Activated CD4-positive, CD25-positive, alpha-beta regulatory T cell treated with anti-CD3 and anti-CD28 coated beads, Interleukin-2, amount 50 U/mL, for 16 hours (primary cell): ENCODE measurements at regions not wholly inside any gene's neighbourhood (a gene's known extent, or its start where the extent isn't known, plus 50 kb on each side); places are given as distances from the start of the nearest gene placed in this dataset.
"Not testable (repeated sequence)": the region's sequence is repeated elsewhere in the genome, so short reads cannot be mapped to it uniquely, and the experiment has no call there.

Source experiments
- DNase-seq: peaks from one replicate; pipeline ENCODE4 v3.0.0-alpha.2; 2020; ENCODE audit warnings: low read depth, low spot score

DNA sequence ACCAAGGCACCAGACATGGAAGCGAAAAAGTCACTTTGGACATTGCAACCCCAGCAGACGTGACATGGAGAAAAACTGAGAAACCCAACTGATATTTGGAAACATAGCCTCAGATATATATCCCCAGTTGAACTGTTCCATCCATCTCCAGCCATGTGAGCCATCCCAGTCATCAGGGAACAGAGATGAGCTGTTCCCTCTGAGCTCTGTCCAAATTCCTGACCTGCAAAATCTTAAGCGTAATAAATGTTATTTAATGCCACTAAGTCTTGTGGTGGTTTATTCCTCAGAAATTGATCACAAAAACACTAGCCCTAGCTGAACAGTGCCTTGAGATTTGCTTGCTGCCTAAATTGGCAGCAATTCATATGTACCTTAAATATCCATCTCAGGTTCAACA is 182.8 kb downstream of the NRP2 start:
- DNase-seq: no peak

DNA sequence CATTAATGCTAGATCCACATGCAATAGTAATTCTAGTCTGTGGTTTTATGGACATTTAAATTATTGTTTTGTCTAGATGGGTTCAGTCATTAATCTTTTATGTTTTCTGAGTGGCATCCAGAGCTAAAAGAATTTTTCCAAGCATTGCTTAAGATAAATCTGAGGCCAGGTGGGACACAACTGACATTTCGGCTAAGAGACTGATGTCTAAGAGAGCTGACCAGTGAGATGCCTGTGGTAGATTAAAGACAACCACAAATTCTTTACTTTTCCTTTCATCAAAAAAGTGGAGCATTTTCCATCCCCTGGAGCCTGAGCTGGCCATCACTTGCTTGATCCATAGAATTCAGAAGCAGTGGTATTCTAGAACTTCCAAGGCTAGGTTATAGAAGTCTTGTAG is 182.2 kb downstream of the NRP2 start:
- no peak for DNase-seq

DNA sequence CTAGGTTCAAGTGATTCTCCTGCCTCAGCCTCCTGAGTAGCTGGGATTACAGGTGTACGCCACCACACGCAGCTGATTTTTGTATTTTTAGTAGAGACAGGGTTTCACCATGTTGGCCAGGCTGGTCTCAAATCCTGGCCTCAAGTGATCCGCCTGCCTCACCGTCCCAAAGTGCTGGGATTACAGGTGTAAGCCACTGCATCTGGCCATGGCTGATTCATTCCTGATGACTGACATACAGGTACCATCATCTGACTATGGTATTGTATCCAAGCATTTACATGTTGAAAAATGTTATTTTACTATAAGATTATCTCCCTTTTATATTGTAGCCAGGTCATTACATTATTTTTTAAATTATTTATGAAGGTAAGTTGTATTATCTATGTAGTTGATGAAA is 180.5 kb downstream of the NRP2 start:
- DNase-seq: not testable (repeated sequence)

DNA sequence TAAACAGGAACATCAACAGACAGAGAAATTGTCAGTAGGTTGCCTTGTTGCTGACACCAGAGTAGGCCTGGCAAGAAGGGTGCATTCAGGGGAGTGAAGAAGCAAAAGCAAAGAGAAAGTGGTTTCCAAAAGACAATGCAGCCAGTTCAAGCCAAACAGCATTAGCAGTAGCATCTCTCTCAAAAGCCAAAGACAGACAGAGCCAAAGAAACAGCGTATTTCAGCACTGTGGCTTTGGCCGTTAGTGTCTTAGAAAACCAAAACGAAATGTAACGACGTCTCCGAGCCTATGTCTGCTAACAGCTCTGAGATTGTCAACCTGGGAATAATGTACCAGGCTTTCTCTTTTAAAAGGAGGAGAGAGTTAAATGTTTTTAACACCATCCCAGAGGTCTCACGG is 178.6 kb downstream of the NRP2 start:
- no peak for DNase-seq

DNA sequence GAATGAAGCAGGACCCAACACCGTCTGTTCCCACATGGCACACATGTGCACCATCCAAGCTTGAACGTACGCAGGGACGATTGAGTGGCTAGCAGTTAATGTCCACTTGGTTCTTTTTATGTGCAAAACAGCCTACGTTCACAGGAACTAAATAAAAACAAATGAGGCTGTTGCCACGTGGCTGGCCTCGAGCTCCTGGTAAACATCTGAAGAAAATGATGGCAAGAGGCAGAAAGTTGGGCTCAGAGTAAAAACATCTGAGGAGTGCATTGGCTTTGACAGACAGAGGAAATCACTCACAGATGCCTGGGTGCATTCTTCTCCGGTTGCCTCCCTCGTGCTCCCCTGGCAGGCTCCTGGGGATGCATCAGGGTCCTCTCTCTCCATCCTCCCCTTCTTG is 177.9 kb downstream of the NRP2 start:
- DNase-seq: no peak

DNA sequence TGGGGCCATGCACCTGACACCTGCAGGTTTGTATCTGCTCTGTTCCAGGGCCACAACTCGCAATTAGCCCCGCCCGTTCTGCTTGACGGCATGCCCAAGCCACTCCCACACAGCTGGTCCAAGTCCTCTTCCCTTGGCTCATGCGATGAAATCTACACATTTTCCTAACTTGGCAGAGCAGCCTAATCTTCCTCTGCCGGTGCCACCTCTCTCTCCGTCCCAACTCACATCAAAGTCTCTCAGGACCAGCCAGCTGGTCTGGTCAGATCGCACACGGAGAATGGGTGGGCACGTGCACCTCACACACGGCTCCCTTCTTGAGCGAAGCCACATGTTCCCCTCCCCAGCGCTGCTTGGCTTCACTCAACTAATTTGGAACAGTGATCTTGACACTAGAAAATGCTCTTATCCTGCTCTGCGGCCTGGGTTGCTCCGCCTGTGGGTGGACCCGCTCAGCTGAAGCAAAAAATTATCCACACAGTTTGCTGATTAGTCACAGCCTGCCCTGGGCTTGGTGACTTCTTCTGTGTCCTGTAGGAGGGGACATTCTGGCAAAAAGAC is 176.7 kb downstream of the NRP2 start:
- no peak for DNase-seq

DNA sequence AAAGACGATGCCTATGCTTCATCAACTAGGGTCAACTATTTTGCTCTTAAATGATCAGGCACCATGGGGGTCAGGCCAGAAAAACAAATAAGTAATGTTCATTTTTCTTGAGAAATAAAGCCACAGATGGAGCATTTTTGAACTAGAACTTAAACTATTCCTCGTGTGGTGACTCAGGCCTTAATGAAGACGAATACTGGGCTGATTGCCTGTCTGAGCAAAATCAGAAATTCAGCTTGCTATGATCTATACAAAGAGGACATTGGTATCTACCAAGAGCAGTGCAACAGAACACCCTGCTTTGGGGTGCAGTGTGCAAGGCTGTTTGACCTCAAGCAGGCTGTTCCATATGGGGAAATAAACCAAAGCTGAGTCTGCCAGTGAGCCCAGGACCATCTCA is 176.0 kb downstream of the NRP2 start:
- DNase-seq: no peak

DNA sequence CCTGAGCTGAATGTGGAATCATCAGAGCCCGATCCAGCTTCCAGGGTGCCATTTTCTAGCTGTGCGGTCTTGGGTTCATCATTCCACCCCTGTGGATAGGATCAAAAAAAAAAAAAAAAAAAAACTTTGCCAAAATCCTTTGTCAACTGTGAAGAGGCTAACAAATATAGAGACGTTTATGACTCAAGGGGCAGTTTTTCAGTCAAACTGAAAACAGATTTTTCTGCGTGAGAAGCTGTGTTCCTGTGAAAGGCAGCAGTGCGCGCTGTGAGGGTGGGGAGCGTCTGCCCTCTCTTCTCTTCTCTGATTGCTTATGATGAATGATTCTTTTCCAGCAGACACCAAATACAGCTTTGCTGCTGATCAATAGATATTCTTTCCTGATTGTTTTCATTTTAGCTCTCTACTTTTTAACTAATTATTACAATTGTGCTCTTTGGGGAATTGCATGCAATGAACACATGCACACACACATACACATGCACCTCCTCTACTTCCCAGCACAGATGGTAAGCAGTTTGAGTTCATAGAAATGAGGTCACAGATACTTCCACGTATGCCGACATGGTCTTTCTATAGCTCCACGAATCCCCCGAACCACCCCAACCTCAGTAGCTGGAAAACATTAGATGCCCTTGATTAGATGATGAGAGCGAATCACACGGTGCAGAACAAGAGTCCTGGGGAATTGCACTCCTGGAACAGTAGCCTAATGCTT is 175.4 kb downstream of the NRP2 start:
- DNase-seq: no peak

DNA sequence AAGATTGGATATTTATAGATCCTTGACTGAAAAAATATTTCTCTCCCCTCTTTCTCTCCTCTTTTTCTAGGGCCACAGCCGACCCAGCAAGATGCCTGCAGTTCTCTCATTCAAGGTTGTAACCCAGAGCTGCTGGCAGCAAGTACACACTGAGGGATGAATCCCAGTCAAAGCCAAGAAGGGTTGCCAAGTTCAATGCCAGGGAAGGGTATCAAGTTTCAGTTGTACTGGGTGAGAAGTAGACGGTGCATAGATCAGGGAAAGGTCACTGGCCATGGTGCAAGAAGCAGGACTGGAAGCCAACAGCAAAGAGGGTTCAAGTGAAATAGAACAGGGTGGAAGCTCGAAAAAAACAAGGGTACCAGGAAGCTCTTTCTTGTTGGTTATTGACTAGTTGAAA is 170.2 kb downstream of the NRP2 start:
- no peak for DNase-seq

DNA sequence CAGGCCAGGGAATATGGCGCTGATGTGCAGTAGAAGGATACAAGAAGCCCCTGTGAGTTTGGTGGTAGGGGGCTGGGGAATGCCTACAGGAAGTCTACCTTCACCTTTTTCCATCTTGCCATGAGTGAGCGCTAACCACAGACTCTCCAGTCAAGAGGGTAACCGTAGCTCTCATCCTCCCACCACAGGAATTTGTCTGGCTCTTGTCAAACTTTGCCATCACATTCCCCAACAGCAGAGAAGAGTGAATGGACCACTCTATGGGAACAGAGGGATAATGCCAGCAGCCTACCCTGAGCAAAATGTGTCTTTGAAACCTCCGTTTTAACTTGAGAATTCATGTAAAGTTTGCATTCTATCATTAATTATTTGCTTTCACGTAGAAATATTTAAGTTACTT is 168.3 kb downstream of the NRP2 start:
- no peak for DNase-seq

DNA sequence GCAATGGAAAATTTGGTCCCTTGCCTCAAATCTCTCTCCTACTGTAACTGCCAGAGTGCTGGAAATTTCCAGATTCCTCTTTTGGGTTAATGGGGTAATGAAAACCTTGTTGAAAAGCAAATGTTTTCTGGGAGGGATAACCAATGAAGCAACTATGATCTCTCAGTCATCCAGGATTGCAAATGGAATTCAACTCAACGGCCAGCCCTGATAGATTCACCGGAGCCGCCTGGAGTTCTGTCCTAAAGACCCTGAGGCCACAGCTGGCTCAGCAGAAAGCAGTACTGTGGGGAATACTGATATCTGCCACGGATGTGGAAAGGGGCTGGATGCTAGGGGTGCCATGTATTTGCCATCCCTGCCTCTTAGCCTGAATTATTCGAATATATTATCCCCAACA is 167.8 kb downstream of the NRP2 start:
- DNase-seq: no peak

DNA sequence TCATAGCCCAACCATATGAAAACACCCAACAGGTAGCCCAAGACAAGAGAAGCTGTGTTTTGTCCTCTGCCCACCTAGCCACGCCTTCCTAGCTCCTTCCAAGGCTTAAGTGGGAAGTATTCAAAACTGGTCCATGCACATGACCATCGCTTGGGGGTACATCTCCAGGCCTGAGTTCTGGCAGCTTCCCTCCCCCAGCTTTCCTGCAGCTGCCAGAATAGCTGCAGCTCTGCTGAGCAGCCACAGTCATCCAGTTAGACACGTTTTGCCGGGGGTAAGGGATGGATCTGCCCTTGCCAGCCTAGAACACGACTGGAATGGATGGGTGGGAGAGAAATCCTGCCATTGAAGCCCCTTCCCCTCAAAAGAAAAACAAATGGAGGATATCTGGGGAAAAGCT is 166.8 kb downstream of the NRP2 start:
- no peak for DNase-seq

DNA sequence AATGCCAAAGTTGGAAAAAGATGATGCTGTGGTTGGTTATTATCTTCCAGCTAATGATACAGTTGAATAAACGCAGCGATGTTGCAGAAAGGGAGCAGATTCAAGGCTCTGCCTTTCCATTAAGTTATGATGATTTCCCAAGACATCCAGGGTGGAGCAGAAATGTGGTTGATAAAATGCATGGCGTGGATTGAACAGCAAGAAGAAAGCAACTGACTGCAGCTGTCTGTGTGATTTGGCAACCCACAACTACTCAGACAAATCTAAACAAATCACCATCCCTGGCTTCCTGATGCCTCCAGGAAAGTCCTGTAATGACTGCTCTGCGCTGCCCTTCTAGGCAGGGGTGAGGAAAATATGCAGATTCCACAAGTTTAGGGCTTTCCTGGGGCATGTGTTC is 166.3 kb downstream of the NRP2 start:
- no peak for DNase-seq
